GM23338 (cell line): ENCODE measurements at regions not wholly inside any gene's neighbourhood (a gene's known extent, or its start where the extent isn't known, plus 50 kb on each side); places are given as distances from the start of the nearest gene placed in this dataset.

Experiments used
- ATAC-seq: fragments of 200-7000 bp; cut with Tn5 transposase; 3 replicates; pipeline ENCODE4 v1.9.1; 2020
- DNase-seq: peaks from one replicate; pipeline ENCODE4 v3.0.0-alpha.2; 2015; ENCODE audit warnings: low spot score
- H2AFZ ChIP-seq: fragments of 200-600 bp; sonication (generic); 2 replicates; pipeline ENCODE4 v1.8.0; 2016; ENCODE audit warnings: antibody characterized with exemption, mild to moderate bottlenecking, moderate library complexity
- H3F3A ChIP-seq: fragments of 200-600 bp; sonication (generic); replicated peaks from 2 replicates; pipeline ENCODE4 v1.8.0; 2017; ENCODE audit warnings: antibody characterized with exemption, mixed run types, low read depth
- H3K27ac ChIP-seq: fragments of 200-600 bp; sonication (generic); 2 replicates; pipeline ENCODE4 v1.6.1; 2016; ENCODE audit warnings: low read depth
- H3K27me3 ChIP-seq: fragments of 200-600 bp; sonication (generic); 2 replicates; pipeline ENCODE4 v1.8.0; 2016; ENCODE audit warnings: mild to moderate bottlenecking, mixed run types, moderate library complexity; ENCODE audit not compliant: insufficient read depth
- H3K36me3 ChIP-seq: fragments of 200-600 bp; sonication (generic); 2 replicates; pipeline ENCODE4 v1.8.0; 2016; ENCODE audit warnings: mild to moderate bottlenecking; ENCODE audit not compliant: insufficient read depth
- H3K4me1 ChIP-seq: fragments of 200-600 bp; sonication (generic); 2 replicates; pipeline ENCODE4 v1.8.0; 2016; ENCODE audit warnings: mild to moderate bottlenecking, moderate library complexity; ENCODE audit not compliant: insufficient read depth
- H3K4me2 ChIP-seq: fragments of 200-600 bp; sonication (generic); 2 replicates; pipeline ENCODE4 v1.7.1; 2017; ENCODE audit warnings: mixed run types
- H3K4me3 ChIP-seq: fragments of 200-600 bp; sonication (generic); 2 replicates; pipeline ENCODE4 v1.6.1; 2016; ENCODE audit warnings: mixed run types
- H3K79me2 ChIP-seq: fragments of 200-600 bp; sonication (generic); replicated peaks from 2 replicates; pipeline ENCODE4 v1.8.0; 2017; ENCODE audit warnings: mild to moderate bottlenecking; ENCODE audit not compliant: insufficient read depth
- H3K9me2 ChIP-seq: fragments of 200-600 bp; sonication (generic); 2 replicates; pipeline ENCODE4 v1.8.0; 2017; ENCODE audit not compliant: insufficient read depth
- H4K20me1 ChIP-seq: fragments of 200-600 bp; sonication (generic); replicated peaks from 2 replicates; pipeline ENCODE4 v1.8.0; 2017; ENCODE audit warnings: mild to moderate bottlenecking; ENCODE audit not compliant: insufficient read depth
- H3K27ac Mint-ChIP-seq: 2 replicates; pipeline ENCODE4 v1.8.0; 2020; ENCODE audit warnings: inconsistent platforms, mild to moderate bottlenecking, moderate library complexity, mixed read lengths
- H3K27me3 Mint-ChIP-seq: 3 replicates; pipeline ENCODE4 v1.8.0; 2022; ENCODE audit warnings: low read depth, mild to moderate bottlenecking, moderate library complexity, mixed read lengths, inconsistent platforms; ENCODE audit not compliant: insufficient read depth, poor library complexity
- H3K36me3 Mint-ChIP-seq: 3 replicates; pipeline ENCODE4 v1.8.0; 2021; ENCODE audit warnings: low read depth, mild to moderate bottlenecking, inconsistent platforms, moderate library complexity, mixed read lengths
- H3K4me1 Mint-ChIP-seq: 3 replicates; pipeline ENCODE4 v1.8.0; 2020; ENCODE audit warnings: mild to moderate bottlenecking, inconsistent platforms, mixed read lengths
- H3K4me3 Mint-ChIP-seq: 3 replicates; pipeline ENCODE4 v1.8.0; 2021; ENCODE audit warnings: moderate library complexity, mild to moderate bottlenecking, inconsistent platforms, mixed read lengths
- H3K9me3 Mint-ChIP-seq: 3 replicates; pipeline ENCODE4 v1.8.0; 2020; ENCODE audit warnings: moderate library complexity, mild to moderate bottlenecking, inconsistent platforms, mixed read lengths
- CREB1 ChIP-seq: fragments of 250-450 bp; sonication (Bioruptor Pico); IDR thresholded peaks from 2 replicates; pipeline ENCODE4 v1.5.0; 2020; ENCODE audit warnings: low read depth, mild to moderate bottlenecking, moderate library complexity
- CTCF ChIP-seq, 2 experiments: fragments of 200-600 bp in 1 of 2; sonication (generic) in 1 of 2; conservative IDR thresholded peaks; 2 replicates each; pipeline versions ENCODE4 v1.5.1 to v1.6.1; 2016 to 2017; ENCODE audit warnings: antibody characterized with exemption in 2 of 2, low read depth in 2 of 2, mild to moderate bottlenecking in 2 of 2, moderate library complexity in 1 of 2
- ETS1 ChIP-seq: IDR thresholded peaks from 2 replicates; pipeline ENCODE4 v1.6.1; 2016; ENCODE audit warnings: antibody characterized with exemption
- EZH2 ChIP-seq: fragments of 200-600 bp; sonication (generic); IDR thresholded peaks from one replicate; pipeline ENCODE4 v1.8.0; 2017; ENCODE audit warnings: antibody characterized with exemption, mild to moderate bottlenecking, low read depth; ENCODE audit not compliant: unreplicated experiment
- EZH2phosphoT487 ChIP-seq: fragments of 200-600 bp; sonication (generic); IDR thresholded peaks from one replicate; pipeline ENCODE4 v1.8.1; 2018; ENCODE audit warnings: antibody characterized with exemption; ENCODE audit not compliant: unreplicated experiment
- JUNB ChIP-seq: IDR thresholded peaks from one replicate; pipeline ENCODE4 v1.6.1; 2016; ENCODE audit warnings: antibody characterized with exemption; ENCODE audit not compliant: unreplicated experiment
- NANOG ChIP-seq: IDR thresholded peaks from 2 replicates; pipeline ENCODE4 v1.6.1; 2016; ENCODE audit warnings: antibody characterized with exemption, borderline replicate concordance
- POLR2AphosphoS5 ChIP-seq: IDR thresholded peaks from 2 replicates; pipeline ENCODE4 v1.6.1; 2016; ENCODE audit warnings: antibody characterized with exemption, low read depth
- REST ChIP-seq: IDR thresholded peaks from one replicate; pipeline ENCODE4 v1.6.1; 2018; ENCODE audit warnings: antibody characterized with exemption; ENCODE audit not compliant: unreplicated experiment
- STAT1 ChIP-seq: IDR thresholded peaks from one replicate; pipeline ENCODE4 v1.6.1; 2016; ENCODE audit warnings: antibody characterized with exemption; ENCODE audit not compliant: unreplicated experiment
- ZNF114 ChIP-seq: fragments of 250-450 bp; sonication (Bioruptor Pico); IDR thresholded peaks from 2 replicates; pipeline ENCODE4 v1.5.0; 2020; ENCODE audit warnings: mild to moderate bottlenecking, moderate library complexity
- ZNF331 ChIP-seq: fragments of 250-450 bp; sonication (Bioruptor Pico); IDR thresholded peaks from 2 replicates; pipeline ENCODE4 v1.5.0; 2020; ENCODE audit warnings: low read depth, mild to moderate bottlenecking, moderate library complexity
- ZNF462 ChIP-seq: fragments of 250-450 bp; sonication (Bioruptor Pico); IDR thresholded peaks from 2 replicates; pipeline ENCODE4 v1.5.0; 2020; ENCODE audit warnings: mild to moderate bottlenecking, moderate library complexity

GRCh38 chr14:29216268-29217232, 450.0 kb downstream of the FOXG1 start:
- Mint-ChIP-seq H3K4me3 (no peak overlapping the region), H3K27ac (no peak overlapping the region), H3K9me3 (no peaks in the 10 kb centered on the region), H3K36me3 (no peaks in the 10 kb centered on the region), H3K27me3 (no peaks in the 10 kb centered on the region), H3K4me1 (no peaks in the 10 kb centered on the region)
- ATAC-seq = no peak; the same call in 2 of the 3 replicates
- H2AFZ ChIP-seq = no peak overlapping the region
- H3K79me2 ChIP-seq = no peaks in the 10 kb centered on the region
- no peaks in the 10 kb centered on the region for H3K27me3 ChIP-seq
- H4K20me1 ChIP-seq = no peaks in the 10 kb centered on the region
- no peak overlapping the region for H3K27ac ChIP-seq
- H3K9me2 ChIP-seq = no peaks in the 10 kb centered on the region
- no peaks in the 10 kb centered on the region for H3K36me3 ChIP-seq
- no peaks in the 10 kb centered on the region for H3K4me1 ChIP-seq
- TF ChIP-seq ZNF114 (CRISPR knock-in tag) (no peak), STAT1 (no peak), ETS1 (no peak), EZH2 (no peak), REST (no peak), ZNF331 (CRISPR knock-in tag) (no peak), NANOG (no peak), POLR2AphosphoS5 (no peak), EZH2phosphoT487 (no peak), CREB1 (CRISPR knock-in tag) (no peak), JUNB (no peak), CTCF (conservative IDR thresholded peaks at IDR 0.05; ENCODE audit: low read depth in 2 of 2) (no peak), ZNF462 (no peak)
- H3F3A ChIP-seq = no peaks in the 10 kb centered on the region
- DNase-seq = no peak
- no peak overlapping the region for H3K4me2 ChIP-seq
- H3K4me3 ChIP-seq = no peak overlapping the region
